HEK293 (cell line): ENCODE measurements at regions not wholly inside any gene's neighbourhood (a gene's known extent, or its start where the extent isn't known, plus 50 kb on each side); places are given as distances from the start of the nearest gene placed in this dataset.

Experiments
- CTCF ChIA-PET: fragments of 350-600 bp; formaldehyde crosslinking; extraction: SDS; loops from one replicate; lab custom pipeline; 2021; ENCODE audit warnings: antibody characterized with exemption; lab: Yijun Ruan, JAX
- POLR2A ChIA-PET: fragments of 300-600 bp; formaldehyde crosslinking; extraction: SDS; loops from one replicate; lab custom pipeline; 2020; ENCODE audit warnings: antibody characterized with exemption, inconsistent platforms; lab: Yijun Ruan, JAX
- H3K27ac ChIP-seq: fragments of 200-500 bp; sonication (Bioruptor generic); 2 replicates; pipeline ENCODE4 v1.5.1; 2014; ENCODE audit warnings: low read depth, low read length, control low read depth, inconsistent platforms; ENCODE audit errors: extremely low read depth
- H3K36me3 ChIP-seq, 2 experiments: fragments of 200-500 bp in 1 of 2; sonication (Bioruptor generic) in 1 of 2; 1 replicate in 1 of 2; 2 replicates in 1 of 2; pipeline ENCODE4 v1.5.1; 2014 to 2017; ENCODE audit warnings: inconsistent platforms in 2 of 2, low read length in 2 of 2; ENCODE audit not compliant: control insufficient read depth in 2 of 2, insufficient read depth in 1 of 2
- H3K4me1 ChIP-seq: fragments of 200-500 bp; sonication (Bioruptor generic); 2 replicates; pipeline ENCODE4 v1.5.1; 2014; ENCODE audit warnings: mild to moderate bottlenecking, low read length, inconsistent platforms; ENCODE audit not compliant: control insufficient read depth, insufficient read depth
- H3K4me3 ChIP-seq: 2 replicates; pipeline ENCODE4 v1.5.1; 2011; ENCODE audit warnings: low read depth, mild to moderate bottlenecking, control low read depth, low read length, moderate library complexity
- H3K9me3 ChIP-seq: fragments of 200-500 bp; sonication (Bioruptor generic); 2 replicates; pipeline ENCODE4 v1.5.1; 2014; ENCODE audit warnings: low read depth, low read length, inconsistent platforms; ENCODE audit not compliant: control insufficient read depth, insufficient read depth
- FEZF1 ChIP-seq: fragments of 450-650 bp; formaldehyde crosslinking; IDR thresholded peaks from 2 replicates; pipeline ENCODE4 v1.5.1; 2016; ENCODE audit warnings: missing biosample characterization, missing genetic modification characterization
- KLF10 ChIP-seq: fragments of 450-650 bp; IDR thresholded peaks from 2 replicates; pipeline ENCODE4 v1.5.1; 2018; ENCODE audit warnings: missing biosample characterization, mild to moderate bottlenecking, missing genetic modification characterization
- KLF9 ChIP-seq: fragments of 450-650 bp; formaldehyde crosslinking; IDR thresholded peaks from 2 replicates; pipeline ENCODE4 v1.5.1; 2016; ENCODE audit warnings: missing biosample characterization, missing genetic modification characterization, low read depth
- TCF7L2 ChIP-seq: IDR thresholded peaks from 2 replicates; pipeline ENCODE4 v1.6.1; 2011; ENCODE audit warnings: low read depth, mild to moderate bottlenecking, inconsistent platforms, low read length, moderate library complexity, borderline replicate concordance
- ZBTB11 ChIP-seq: fragments of 450-650 bp; formaldehyde crosslinking; conservative IDR thresholded peaks from 2 replicates; pipeline ENCODE4 v1.5.1; 2016; ENCODE audit warnings: low read depth, missing biosample characterization, missing genetic modification characterization
- ZBTB8A ChIP-seq: fragments of 450-650 bp; formaldehyde crosslinking; IDR thresholded peaks from 2 replicates; pipeline ENCODE4 v1.5.1; 2016; ENCODE audit warnings: missing biosample characterization, missing genetic modification characterization
- ZNF140 ChIP-seq: fragments of 450-650 bp; formaldehyde crosslinking; IDR thresholded peaks from 2 replicates; pipeline ENCODE4 v1.5.1; 2016; ENCODE audit warnings: missing biosample characterization, missing genetic modification characterization
- ZNF148 ChIP-seq: fragments of 450-650 bp; formaldehyde crosslinking; IDR thresholded peaks from 2 replicates; pipeline ENCODE4 v1.5.0; 2017; ENCODE audit warnings: missing biosample characterization, missing genetic modification characterization, borderline replicate concordance
- ZNF324 ChIP-seq: fragments of 450-650 bp; formaldehyde crosslinking; IDR thresholded peaks from 2 replicates; pipeline ENCODE4 v1.5.1; 2016; ENCODE audit warnings: missing biosample characterization, missing genetic modification characterization
- ZNF473 ChIP-seq: fragments of 450-650 bp; formaldehyde crosslinking; IDR thresholded peaks from 2 replicates; pipeline ENCODE4 v1.5.1; 2017; ENCODE audit warnings: missing biosample characterization, missing genetic modification characterization
- ZNF513 ChIP-seq: fragments of 450-650 bp; IDR thresholded peaks from 2 replicates; pipeline ENCODE4 v1.5.1; 2018; ENCODE audit warnings: missing biosample characterization, missing genetic modification characterization
- ZNF518A ChIP-seq: fragments of 450-650 bp; formaldehyde crosslinking; conservative IDR thresholded peaks from 2 replicates; pipeline ENCODE4 v1.5.1; 2016; ENCODE audit warnings: low read depth, missing biosample characterization, missing genetic modification characterization
- ZNF555 ChIP-seq: fragments of 450-650 bp; formaldehyde crosslinking; conservative IDR thresholded peaks from 2 replicates; pipeline ENCODE4 v1.5.1; 2017; ENCODE audit warnings: missing biosample characterization, mild to moderate bottlenecking, missing genetic modification characterization, inconsistent platforms
- ZNF664 ChIP-seq: fragments of 450-650 bp; formaldehyde crosslinking; IDR thresholded peaks from 2 replicates; pipeline ENCODE4 v1.5.1; 2016; ENCODE audit warnings: missing biosample characterization, missing genetic modification characterization
- ZNF707 ChIP-seq: fragments of 450-650 bp; formaldehyde crosslinking; IDR thresholded peaks from 2 replicates; pipeline ENCODE4 v1.5.1; 2016; ENCODE audit warnings: missing biosample characterization, missing genetic modification characterization
- ZNF830 ChIP-seq: fragments of 450-650 bp; IDR thresholded peaks from 2 replicates; pipeline ENCODE4 v1.5.0; 2018; ENCODE audit warnings: missing biosample characterization, missing genetic modification characterization, low read depth, mild to moderate bottlenecking, moderate library complexity
- ZNF843 ChIP-seq: fragments of 450-650 bp; formaldehyde crosslinking; IDR thresholded peaks from 2 replicates; pipeline ENCODE4 v1.5.1; 2016; ENCODE audit warnings: missing biosample characterization, missing genetic modification characterization

GRCh38 chr10:80729896-80730295 lies 192.2 kb downstream of the SH2D4B start:
- CTCF ChIA-PET: interaction anchor here (1.5 kb wide), 1 partner anchor 65 kb away, joined by 7 read pairs; no protein-coding TSS in a partner anchor
- Histone ChIP-seq H3K36me3 (no peaks in the 10 kb centered on the region), H3K4me1 (no peaks in the 10 kb centered on the region)
- TF ChIP-seq KLF10 (tag by site-specific recombination) (no peak), ZBTB11 (tag by site-specific recombination) (no peak), TCF7L2 (no peak), ZNF664 (no peak), ZNF843 (tag by site-specific recombination) (no peak), ZNF555 (tag by site-specific recombination) (no peak), ZNF148 (tag by site-specific recombination) (no peak), ZNF324 (tag by site-specific recombination) (no peak), ZNF830 (tag by site-specific recombination) (no peak), ZNF518A (tag by site-specific recombination) (no peak), ZNF473 (tag by site-specific recombination) (no peak), FEZF1 (tag by site-specific recombination) (no peak), KLF9 (no peak), ZNF707 (tag by site-specific recombination) (no peak), ZBTB8A (tag by site-specific recombination) (no peak), ZNF140 (tag by site-specific recombination) (no peak), ZNF513 (tag by site-specific recombination) (no peak)
- TF ChIP-seq, all 188 proteins: peak for 0
- Histone ChIP-seq H3K9me3 (no peaks in the 10 kb centered on the region), H3K4me3 (no peak overlapping the region), H3K27ac (no peak overlapping the region)
- POLR2A ChIA-PET: no interaction called here
